ENCODE measurements at regions not wholly inside any gene's neighbourhood (a gene's known extent, or its start where the extent isn't known, plus 50 kb on each side); places are given as distances from the start of the nearest gene placed in this dataset.

DNA sequence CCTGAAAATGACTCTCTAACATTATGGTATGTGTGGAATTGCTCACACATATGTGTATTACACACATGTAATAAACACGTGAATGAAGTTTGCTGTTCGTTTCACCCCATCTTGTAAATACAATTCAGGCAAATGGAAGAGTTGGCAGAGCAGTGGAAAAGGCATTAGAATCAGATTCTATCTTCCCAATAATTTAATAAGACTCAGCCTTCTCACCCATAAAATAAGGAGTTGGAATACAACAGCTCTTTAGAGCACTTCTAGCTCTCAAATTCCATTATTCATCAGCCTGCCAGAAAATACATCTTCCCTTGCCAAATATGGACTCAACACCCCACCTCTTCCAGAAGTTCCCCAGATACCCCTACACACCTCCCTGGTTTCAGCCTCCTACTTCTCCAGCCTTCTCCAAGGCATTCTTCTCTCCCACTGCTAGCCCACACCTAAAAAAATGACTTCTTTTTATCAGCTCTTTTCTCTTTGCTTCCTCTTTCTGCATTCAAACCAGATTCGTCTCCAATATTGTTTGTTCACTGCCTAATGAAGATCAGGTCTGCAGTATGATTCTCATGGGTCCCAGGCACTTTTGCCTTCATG, 66.2 kb upstream of the DYRK2 start:
- TF ChIP-seq, protein P1, sequence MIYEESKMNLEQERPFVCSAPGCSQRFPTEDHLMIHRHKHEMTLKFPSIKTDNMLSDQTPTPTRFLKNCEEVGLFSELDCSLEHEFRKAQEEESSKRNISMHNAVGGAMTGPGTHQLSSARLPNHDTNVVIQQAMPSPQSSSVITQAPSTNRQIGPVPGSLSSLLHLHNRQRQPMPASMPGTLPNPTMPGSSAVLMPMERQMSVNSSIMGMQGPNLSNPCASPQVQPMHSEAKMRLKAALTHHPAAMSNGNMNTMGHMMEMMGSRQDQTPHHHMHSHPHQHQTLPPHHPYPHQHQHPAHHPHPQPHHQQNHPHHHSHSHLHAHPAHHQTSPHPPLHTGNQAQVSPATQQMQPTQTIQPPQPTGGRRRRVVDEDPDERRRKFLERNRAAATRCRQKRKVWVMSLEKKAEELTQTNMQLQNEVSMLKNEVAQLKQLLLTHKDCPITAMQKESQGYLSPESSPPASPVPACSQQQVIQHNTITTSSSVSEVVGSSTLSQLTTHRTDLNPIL (CRISPR knock-in tag; IDR thresholded peaks at IDR 0.05; ENCODE audit: low read depth) = no peak
- peak; percentile 98 for TF ChIP-seq ISL1 (CRISPR knock-in tag; IDR thresholded peaks at IDR 0.05)
- ATAC-seq = peak; percentile 66; the same call in 2 of the 3 replicates

DNA sequence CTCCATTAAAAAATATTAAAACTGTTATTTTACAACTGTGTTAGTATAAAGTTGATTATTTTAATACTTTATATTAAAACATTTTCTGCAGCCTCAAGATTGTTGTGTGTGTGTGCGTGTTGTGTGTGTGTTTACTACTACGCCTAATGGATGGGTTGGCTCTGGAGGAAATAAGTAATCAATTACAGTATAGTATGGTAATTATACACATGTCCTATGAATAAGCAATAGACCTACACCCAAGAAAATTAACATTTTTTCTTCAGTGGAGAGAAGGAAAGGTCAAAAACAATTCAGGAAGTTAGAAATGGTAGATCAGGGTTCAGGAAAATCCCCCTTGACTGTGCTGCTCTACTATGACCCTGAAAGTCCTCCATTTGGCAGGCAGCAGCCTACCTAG, 65.7 kb upstream of the DYRK2 start:
- no peak for ATAC-seq
- no peak for TF ChIP-seq ESRRG (CRISPR knock-in tag; IDR thresholded peaks at IDR 0.05)
- no peak for TF ChIP-seq SNAI2 (CRISPR knock-in tag; IDR thresholded peaks at IDR 0.05)
- TF ChIP-seq GLIS3 (CRISPR knock-in tag; IDR thresholded peaks at IDR 0.05) = no peak
- TF ChIP-seq ISL1 (CRISPR knock-in tag; IDR thresholded peaks at IDR 0.05) = no peak
- TF ChIP-seq ZNF8 (CRISPR knock-in tag; IDR thresholded peaks at IDR 0.05) = no peak
- TF ChIP-seq PATZ1 (CRISPR knock-in tag; IDR thresholded peaks at IDR 0.05; ENCODE audit: borderline replicate concordance) = no peak
- TF ChIP-seq RARB (CRISPR knock-in tag; IDR thresholded peaks at IDR 0.05) = no peak
- no peak for TF ChIP-seq POU6F1 (CRISPR knock-in tag; IDR thresholded peaks at IDR 0.05; ENCODE audit: borderline replicate concordance, low read depth)
- no peak for TF ChIP-seq ZC3H10 (CRISPR knock-in tag; IDR thresholded peaks at IDR 0.05)
- TF ChIP-seq OSR1 (CRISPR knock-in tag; IDR thresholded peaks at IDR 0.05) = no peak
- TF ChIP-seq ZNF70 (CRISPR knock-in tag; IDR thresholded peaks at IDR 0.05) = no peak
- TF ChIP-seq TCF4 (CRISPR knock-in tag; IDR thresholded peaks at IDR 0.05; ENCODE audit: borderline replicate concordance) = no peak
- no peak for TF ChIP-seq ZFP3 (CRISPR knock-in tag; IDR thresholded peaks at IDR 0.05)
- TF ChIP-seq, protein P2, sequence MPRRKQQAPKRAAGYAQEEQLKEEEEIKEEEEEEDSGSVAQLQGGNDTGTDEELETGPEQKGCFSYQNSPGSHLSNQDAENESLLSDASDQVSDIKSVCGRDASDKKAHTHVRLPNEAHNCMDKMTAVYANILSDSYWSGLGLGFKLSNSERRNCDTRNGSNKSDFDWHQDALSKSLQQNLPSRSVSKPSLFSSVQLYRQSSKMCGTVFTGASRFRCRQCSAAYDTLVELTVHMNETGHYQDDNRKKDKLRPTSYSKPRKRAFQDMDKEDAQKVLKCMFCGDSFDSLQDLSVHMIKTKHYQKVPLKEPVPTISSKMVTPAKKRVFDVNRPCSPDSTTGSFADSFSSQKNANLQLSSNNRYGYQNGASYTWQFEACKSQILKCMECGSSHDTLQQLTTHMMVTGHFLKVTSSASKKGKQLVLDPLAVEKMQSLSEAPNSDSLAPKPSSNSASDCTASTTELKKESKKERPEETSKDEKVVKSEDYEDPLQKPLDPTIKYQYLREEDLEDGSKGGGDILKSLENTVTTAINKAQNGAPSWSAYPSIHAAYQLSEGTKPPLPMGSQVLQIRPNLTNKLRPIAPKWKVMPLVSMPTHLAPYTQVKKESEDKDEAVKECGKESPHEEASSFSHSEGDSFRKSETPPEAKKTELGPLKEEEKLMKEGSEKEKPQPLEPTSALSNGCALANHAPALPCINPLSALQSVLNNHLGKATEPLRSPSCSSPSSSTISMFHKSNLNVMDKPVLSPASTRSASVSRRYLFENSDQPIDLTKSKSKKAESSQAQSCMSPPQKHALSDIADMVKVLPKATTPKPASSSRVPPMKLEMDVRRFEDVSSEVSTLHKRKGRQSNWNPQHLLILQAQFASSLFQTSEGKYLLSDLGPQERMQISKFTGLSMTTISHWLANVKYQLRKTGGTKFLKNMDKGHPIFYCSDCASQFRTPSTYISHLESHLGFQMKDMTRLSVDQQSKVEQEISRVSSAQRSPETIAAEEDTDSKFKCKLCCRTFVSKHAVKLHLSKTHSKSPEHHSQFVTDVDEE (CRISPR knock-in tag; IDR thresholded peaks at IDR 0.05) = no peak
- TF ChIP-seq ARNTL (CRISPR knock-in tag; IDR thresholded peaks at IDR 0.05; ENCODE audit: borderline replicate concordance, low read depth) = no peak

DNA sequence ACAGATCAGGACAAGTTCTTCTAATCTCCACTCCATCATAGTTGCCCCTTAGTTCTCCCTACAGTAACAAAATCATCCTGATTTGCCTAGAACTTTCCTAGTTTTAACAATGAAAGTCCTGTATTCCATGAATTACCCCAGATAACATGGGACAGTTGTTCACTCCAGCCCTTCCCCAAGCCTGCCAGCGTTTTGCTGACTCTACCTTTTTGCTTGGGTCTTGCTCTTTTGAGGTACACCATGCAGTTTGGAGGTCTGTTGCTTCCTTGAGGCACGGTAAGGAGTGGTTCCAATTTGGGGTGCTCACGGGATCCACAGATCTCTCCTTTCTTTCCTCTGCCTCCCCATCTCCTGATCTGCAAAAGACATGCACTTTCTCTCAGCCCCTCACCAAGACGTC, 61.6 kb upstream of the DYRK2 start:
- no peak for ATAC-seq
- TF ChIP-seq, protein P2 (CRISPR knock-in tag; IDR thresholded peaks at IDR 0.05) = no peak
- TF ChIP-seq ZFP30 (CRISPR knock-in tag; IDR thresholded peaks at IDR 0.05) (no peak), ARNTL (CRISPR knock-in tag; IDR thresholded peaks at IDR 0.05; ENCODE audit: borderline replicate concordance, low read depth) (no peak), BACH2 (CRISPR knock-in tag; IDR thresholded peaks at IDR 0.05; ENCODE audit: borderline replicate concordance) (no peak), TOX (CRISPR knock-in tag; IDR thresholded peaks at IDR 0.05; ENCODE audit: borderline replicate concordance) (no peak), ZNF8 (CRISPR knock-in tag; IDR thresholded peaks at IDR 0.05) (no peak), ZNF565 (CRISPR knock-in tag; conservative IDR thresholded peaks at IDR 0.05; ENCODE audit: low read depth) (no peak), ISL1 (CRISPR knock-in tag; IDR thresholded peaks at IDR 0.05) (no peak), ZNF70 (CRISPR knock-in tag; IDR thresholded peaks at IDR 0.05) (no peak), TCF4 (CRISPR knock-in tag; IDR thresholded peaks at IDR 0.05; ENCODE audit: borderline replicate concordance) (no peak), POU6F1 (CRISPR knock-in tag; IDR thresholded peaks at IDR 0.05; ENCODE audit: borderline replicate concordance, low read depth) (no peak), ESRRG (CRISPR knock-in tag; IDR thresholded peaks at IDR 0.05) (no peak), OSR1 (CRISPR knock-in tag; IDR thresholded peaks at IDR 0.05) (no peak), PPARA (CRISPR knock-in tag; IDR thresholded peaks at IDR 0.05; ENCODE audit: borderline replicate concordance) (no peak)

Data from SK-N-SH treated with all-trans-retinoic acid at 6 μM for 48 hours (cell line).